LNCAP (cell line): ENCODE measurements at regions not wholly inside any gene's neighbourhood (a gene's known extent, or its start where the extent isn't known, plus 50 kb on each side); places are given as distances from the start of the nearest gene placed in this dataset.

Source experiments
- CTCF ChIP-seq: fragments of 450-650 bp; IDR thresholded peaks from 2 replicates; pipeline ENCODE4 v1.5.1; 2017; ENCODE audit warnings: mild to moderate bottlenecking

- TF ChIP-seq CTCF: no peak
These were observed 149.4 kb upstream of the FERD3L start for GRCh38 chr7:19294619-19295018.

DNA sequence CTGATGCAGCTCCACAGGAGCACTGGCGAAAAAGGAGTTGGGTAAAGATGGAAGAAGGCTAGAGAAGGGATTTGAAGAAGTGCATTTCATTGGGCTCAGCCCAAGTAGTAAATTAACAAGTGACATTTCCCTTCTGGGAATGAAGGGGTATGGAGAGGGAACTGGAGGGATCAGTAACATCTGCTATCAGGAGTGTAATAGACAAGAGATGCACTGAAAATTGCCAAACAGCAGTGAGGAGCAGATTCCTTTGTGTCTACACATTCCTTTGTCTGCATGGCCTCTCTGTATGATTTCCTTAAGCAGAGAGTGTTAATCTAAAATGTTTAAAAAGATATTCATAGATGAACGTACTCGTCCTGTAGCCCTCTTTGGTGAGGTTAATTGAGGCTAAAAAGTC is 148.2 kb upstream of the FERD3L start:
- no peak for TF ChIP-seq CTCF

DNA sequence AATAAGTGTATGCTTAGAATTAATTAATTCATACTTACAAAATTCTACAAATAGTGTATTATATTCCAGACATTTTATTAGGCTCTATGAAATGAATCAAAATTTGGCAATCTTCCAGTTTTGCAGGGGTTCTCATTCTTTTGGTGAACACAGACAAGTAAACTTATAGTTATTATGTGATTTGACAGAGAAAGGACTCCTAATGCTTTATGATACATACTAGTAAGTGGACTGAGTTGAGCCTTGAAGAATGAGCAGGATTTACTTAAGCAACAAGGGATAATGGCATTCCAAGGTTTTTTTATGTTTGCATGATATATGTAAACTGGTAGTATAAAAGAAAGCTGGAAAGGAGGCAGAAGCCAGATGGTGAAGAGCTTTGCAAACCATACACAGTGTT is 145.7 kb upstream of the FERD3L start:
- no peak for TF ChIP-seq CTCF

DNA sequence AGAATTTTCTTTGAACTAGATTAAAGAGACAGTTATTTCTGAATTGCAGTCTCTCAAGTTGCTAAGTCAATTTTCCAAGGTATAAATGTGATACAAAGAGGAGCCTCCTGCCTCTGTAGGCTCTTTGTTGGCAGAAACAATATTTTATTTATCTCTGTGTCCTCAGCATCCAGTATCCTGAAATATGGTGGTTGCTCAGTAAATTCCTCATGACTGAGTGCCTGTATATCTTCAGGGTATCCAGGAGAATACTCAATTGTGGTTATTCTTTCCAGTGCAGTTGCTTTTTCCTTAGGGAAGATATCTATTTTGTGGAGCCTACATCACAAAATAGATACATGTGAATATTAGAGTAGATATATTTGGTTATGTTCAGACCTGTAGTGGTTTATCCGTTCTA is 144.8 kb upstream of the FERD3L start:
- TF ChIP-seq CTCF: no peak

DNA sequence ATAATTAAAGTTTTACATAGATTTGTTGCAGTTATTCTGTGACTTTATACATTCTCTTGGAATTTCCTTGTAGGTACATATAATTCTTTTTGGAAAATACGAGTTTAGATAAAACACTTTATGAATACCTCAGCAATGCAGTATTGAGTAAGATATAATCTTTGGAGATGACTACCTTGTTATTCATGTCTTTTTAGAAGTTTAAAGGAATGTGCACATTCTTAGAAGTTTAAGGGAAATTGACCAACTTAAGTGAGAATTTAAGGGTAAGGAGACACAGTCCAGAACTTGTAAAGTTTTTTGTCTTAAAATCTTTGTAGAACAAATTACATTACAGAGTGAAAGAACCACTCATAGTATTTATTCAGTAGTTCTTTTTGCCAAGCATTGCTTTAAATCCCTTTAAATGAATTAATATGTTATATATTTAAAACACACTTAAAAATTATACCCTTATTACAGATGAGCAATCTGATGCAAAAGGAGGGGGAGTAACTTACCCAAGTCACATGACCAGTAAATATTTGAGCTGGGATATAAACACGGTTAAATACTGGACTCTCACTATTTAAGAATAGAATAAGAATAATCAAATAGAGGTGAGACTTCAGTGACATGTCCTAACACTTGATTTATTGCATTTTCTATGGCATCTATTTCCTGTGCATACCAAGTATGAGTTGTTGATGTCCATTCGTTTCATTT is 139.5 kb upstream of the FERD3L start:
- TF ChIP-seq CTCF: no peak

GRCh38 chr7:19284136-19284535 is 138.9 kb upstream of the FERD3L start:
- TF ChIP-seq CTCF: no peak

DNA sequence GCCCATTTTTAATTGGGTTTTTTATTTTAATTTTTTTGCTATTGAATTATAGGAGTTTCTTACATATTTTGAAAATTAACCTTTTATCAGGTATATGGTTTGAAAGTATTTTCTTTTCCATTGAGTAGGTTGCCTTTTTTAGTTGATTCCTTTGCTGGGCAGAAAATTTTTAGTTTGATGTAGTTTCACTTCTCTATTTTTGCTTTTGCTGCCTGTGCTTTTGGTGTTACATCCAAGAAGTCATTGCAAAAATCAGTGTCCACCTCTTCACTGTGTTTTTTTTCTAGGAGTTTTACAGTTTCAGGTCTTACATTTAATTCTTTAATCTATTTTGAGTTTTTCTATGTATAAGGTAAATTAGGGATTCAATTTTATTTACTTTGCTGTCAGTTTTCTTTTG is 129.8 kb upstream of the FERD3L start:
- TF ChIP-seq CTCF: no peak

- TF ChIP-seq CTCF: no peak
These were observed 124.1 kb upstream of the FERD3L start for GRCh38 chr7:19269301-19269700.
